ENCODE measurements at regions not wholly inside any gene's neighbourhood (a gene's known extent, or its start where the extent isn't known, plus 50 kb on each side); places are given as distances from the start of the nearest gene placed in this dataset.

DNA sequence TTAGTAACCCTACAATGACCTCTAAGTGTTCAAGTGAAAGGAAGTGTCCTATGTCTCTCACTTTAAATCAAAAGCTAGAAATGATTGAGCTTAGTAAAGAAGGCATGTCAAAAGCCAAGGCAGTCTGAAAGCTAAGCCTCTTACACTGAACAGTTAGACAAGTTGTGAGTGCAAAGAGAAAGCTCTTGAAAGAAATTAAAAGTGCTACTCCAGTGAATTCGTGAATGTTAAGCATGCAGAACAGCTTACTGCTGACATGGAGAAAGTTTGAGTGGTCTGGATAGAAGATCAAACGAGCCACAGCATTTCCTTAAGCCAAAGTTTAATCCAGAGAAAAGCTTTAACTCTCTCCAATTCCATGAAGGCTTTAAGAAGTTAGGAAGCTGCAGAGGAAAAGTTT, 373.7 kb downstream of the NR4A2 start:
- Histone ChIP-seq H3K4me3 (ENCODE audit: insufficient read depth, low read depth, low read length) (no peak overlapping the region), H2AK9ac (replicated peaks; ENCODE audit: low read depth, low read length, poor library complexity) (no peak overlapping the region), H2BK20ac (ENCODE audit: low read depth, low read length) (no peak overlapping the region), H2AK5ac (ENCODE audit: low read depth, low read length) (no peak overlapping the region), H2BK120ac (ENCODE audit: low read depth, low read length) (no peak overlapping the region), H3K4ac (ENCODE audit: low read depth, low read length) (no peak overlapping the region), H3K4me2 (ENCODE audit: low read depth, low read length) (no peak overlapping the region), H3K23ac (ENCODE audit: low read depth, low read length) (no peak overlapping the region), H3K79me1 (ENCODE audit: low read depth in 1 of 2, low read length in 2 of 2) (no peaks in the 10 kb centered on the region), H4K8ac (ENCODE audit: low read depth in 2 of 2, low read length in 2 of 2) (no peak overlapping the region), H3K9ac (ENCODE audit: low read depth, low read length) (no peak overlapping the region), H4K5ac (ENCODE audit: low read depth, low read length) (no peak overlapping the region), H3K27ac (ENCODE audit: insufficient read depth, low read length) (no peak overlapping the region), H3K56ac (ENCODE audit: extremely low read depth, insufficient read depth, low read length) (no peak overlapping the region), H3K36me3 (ENCODE audit: control insufficient read depth, insufficient read depth, low read length) (no peaks in the 10 kb centered on the region), H3K18ac (ENCODE audit: low read depth, low read length) (no peak overlapping the region), H2BK15ac (ENCODE audit: low read depth, low read length) (no peak overlapping the region), H2BK5ac (ENCODE audit: low read depth, low read length, poor library complexity, severe bottlenecking) (no peak overlapping the region), H2AFZ (replicated peaks; ENCODE audit: low read length, poor library complexity) (no peak overlapping the region), H3K9me1 (ENCODE audit: insufficient read depth, low read length) (no peaks in the 10 kb centered on the region), H4K20me1 (ENCODE audit: insufficient read depth, low read length) (no peaks in the 10 kb centered on the region), H3K14ac (replicated peaks; ENCODE audit: low read depth, low read length) (no peak overlapping the region), H3K4me1 (ENCODE audit: control insufficient read depth, insufficient read depth, low read length) (no peaks in the 10 kb centered on the region), H3K27me3 (ENCODE audit: control insufficient read depth, insufficient read depth, low read length) (no peaks in the 10 kb centered on the region), H4K91ac (ENCODE audit: insufficient read depth, low read depth, low read length) (no peak overlapping the region), H3K9me3 (ENCODE audit: control insufficient read depth, insufficient read depth, low read length) (no peaks in the 10 kb centered on the region)
- dilution Hi-C loops (cut with HindIII; ENCODE audit: low sequenced_read_pairs, unreplicated experiment) (no loop called here), intact Hi-C loops (cut with micrococcal nuclease) (no loop called here), in situ Hi-C loops (cut with MboI; ENCODE audit: low sequenced_read_pairs) (no loop called here)
- TF ChIP-seq MXI1 (IDR thresholded peaks at IDR 0.05; ENCODE audit: borderline replicate concordance, low read depth, low read length), result no peak
- TF ChIP-seq CTCF (conservative IDR thresholded peaks at IDR 0.05; ENCODE audit: low read depth, low read length), result no peak
- TF ChIP-seq RCOR1 (IDR thresholded peaks at IDR 0.05; ENCODE audit: insufficient replicate concordance, low read length), result no peak
- TF ChIP-seq CHD1 (IDR thresholded peaks at IDR 0.05; ENCODE audit: low read depth, low read length), result no peak
- TF ChIP-seq RAD21 (IDR thresholded peaks at IDR 0.05; ENCODE audit: low read length), result no peak
- no peak for TF ChIP-seq NFE2L2 (IDR thresholded peaks at IDR 0.05; ENCODE audit: low read depth, low read length)
- no peak for TF ChIP-seq BHLHE40 (IDR thresholded peaks at IDR 0.05; ENCODE audit: low read depth, low read length)
- TF ChIP-seq RFX5 (IDR thresholded peaks at IDR 0.05; ENCODE audit: low read depth, low read length), result no peak
- TF ChIP-seq SMC3 (IDR thresholded peaks at IDR 0.05; ENCODE audit: low read depth, low read length), result no peak
- TF ChIP-seq MAFK (IDR thresholded peaks at IDR 0.05; ENCODE audit: low read depth, low read length), result no peak
- WGBS, 2 experiments (ENCODE audit: extremely low coverage in 2 of 2, insufficient read length in 1 of 2), result no CpG with 5 or more reads among the region's 2 CpGs
- no TSS peak for BruUV-seq (replicated peaks)
- no peak for DNase-seq
- ATAC-seq (ENCODE audit: low read depth), result no peak
- POLR2A ChIA-PET (ENCODE audit: unreplicated experiment), result no interaction called here
- CTCF ChIA-PET, result no interaction called here

Data from IMR-90 (cell line).